IMR-90 (cell line): ENCODE measurements at regions not wholly inside any gene's neighbourhood (a gene's known extent, or its start where the extent isn't known, plus 50 kb on each side); places are given as distances from the start of the nearest gene placed in this dataset.

ENCODE experiments used
- ATAC-seq: fragments of 200-7000 bp; cut with Tn5 transposase; 2 replicates; pipeline ENCODE4 v1.9.1; 2020; ENCODE audit warnings: low read depth, mild to moderate bottlenecking, moderate library complexity
- BruUV-seq: library from RNA; stranded (reverse); fragments of 400-500 nt; replicated peaks from 2 replicates; lab custom pipeline; 2021; lab: Mats Ljungman, UMichigan
- CTCF ChIA-PET: fragments of 300-600 bp; formaldehyde crosslinking; extraction: SDS; loops from one replicate; lab custom pipeline; 2021; ENCODE audit warnings: antibody characterized with exemption; lab: Yijun Ruan, JAX
- POLR2A ChIA-PET: fragments of 300-600 bp; sonication (Branson Sonifier 250); formaldehyde crosslinking; loops from one replicate; lab custom pipeline; 2022; ENCODE audit warnings: antibody characterized with exemption; ENCODE audit not compliant: unreplicated experiment; lab: Charles Lee
- DNase-seq: peaks from one replicate; pipeline ENCODE4 v3.0.0; 2013
- H2AFZ ChIP-seq: replicated peaks from 2 replicates; pipeline ENCODE3; 2013; ENCODE audit warnings: low read length, mild to moderate bottlenecking; ENCODE audit not compliant: poor library complexity
- H2AK5ac ChIP-seq: 2 replicates; pipeline ENCODE4 v1.6.1; 2013; ENCODE audit warnings: low read depth, low read length, inconsistent platforms
- H2AK9ac ChIP-seq: replicated peaks from 2 replicates; pipeline ENCODE3; 2013; ENCODE audit warnings: mild to moderate bottlenecking, low read depth, low read length, moderate library complexity; ENCODE audit not compliant: poor library complexity
- H2BK120ac ChIP-seq: 2 replicates; pipeline ENCODE4 v1.6.1; 2013; ENCODE audit warnings: low read depth, low read length, inconsistent platforms
- H2BK15ac ChIP-seq: 3 replicates; pipeline ENCODE4 v1.6.1; 2013; ENCODE audit warnings: low read depth, low read length, inconsistent platforms
- H2BK20ac ChIP-seq: 2 replicates; pipeline ENCODE4 v1.6.1; 2013; ENCODE audit warnings: low read depth, mild to moderate bottlenecking, inconsistent platforms, low read length, moderate library complexity
- H2BK5ac ChIP-seq: 2 replicates; pipeline ENCODE4 v1.6.1; 2013; ENCODE audit warnings: mild to moderate bottlenecking, low read depth, low read length, inconsistent platforms; ENCODE audit not compliant: poor library complexity, severe bottlenecking
- H3K14ac ChIP-seq: replicated peaks from 2 replicates; pipeline ENCODE4 v1.6.1; 2013; ENCODE audit warnings: low read depth, low read length, inconsistent platforms
- H3K18ac ChIP-seq: 2 replicates; pipeline ENCODE4 v1.6.1; 2013; ENCODE audit warnings: low read depth, low read length, control low read depth
- H3K23ac ChIP-seq: 2 replicates; pipeline ENCODE4 v1.6.1; 2013; ENCODE audit warnings: low read depth, low read length, inconsistent platforms
- H3K27ac ChIP-seq: 2 replicates; pipeline ENCODE4 v1.5.1; 2013; ENCODE audit warnings: mild to moderate bottlenecking, control low read depth, low read length; ENCODE audit not compliant: insufficient read depth
- H3K27me3 ChIP-seq: 2 replicates; pipeline ENCODE4 v1.6.1; 2013; ENCODE audit warnings: low read length; ENCODE audit not compliant: control insufficient read depth, insufficient read depth
- H3K36me3 ChIP-seq: 2 replicates; pipeline ENCODE4 v1.6.1; 2013; ENCODE audit warnings: low read length, mixed read lengths; ENCODE audit not compliant: control insufficient read depth, insufficient read depth
- H3K4ac ChIP-seq: 2 replicates; pipeline ENCODE4 v1.6.1; 2013; ENCODE audit warnings: low read depth, low read length, inconsistent platforms
- H3K4me1 ChIP-seq: 2 replicates; pipeline ENCODE4 v1.6.1; 2013; ENCODE audit warnings: low read length, mixed read lengths; ENCODE audit not compliant: control insufficient read depth, insufficient read depth
- H3K4me2 ChIP-seq: 2 replicates; pipeline ENCODE4 v1.6.1; 2013; ENCODE audit warnings: low read depth, mild to moderate bottlenecking, control low read depth, low read length, moderate library complexity
- H3K4me3 ChIP-seq: 2 replicates; pipeline ENCODE4 v1.5.1; 2013; ENCODE audit warnings: low read depth, mild to moderate bottlenecking, control low read depth, low read length, moderate library complexity; ENCODE audit not compliant: insufficient read depth
- H3K56ac ChIP-seq: 2 replicates; pipeline ENCODE4 v1.6.1; 2013; ENCODE audit warnings: low read length, inconsistent platforms; ENCODE audit not compliant: insufficient read depth; ENCODE audit errors: extremely low read depth
- H3K79me1 ChIP-seq, 2 experiments: 2 replicates each; pipeline ENCODE4 v1.6.1; 2013; ENCODE audit warnings: low read length in 2 of 2, inconsistent platforms in 1 of 2, low read depth in 1 of 2
- H3K9ac ChIP-seq: 2 replicates; pipeline ENCODE4 v1.6.1; 2013; ENCODE audit warnings: low read depth, low read length, control low read depth
- H3K9me1 ChIP-seq: 2 replicates; pipeline ENCODE4 v1.6.1; 2013; ENCODE audit warnings: low read length, inconsistent platforms; ENCODE audit not compliant: insufficient read depth
- H3K9me3 ChIP-seq: 2 replicates; pipeline ENCODE4 v1.6.1; 2013; ENCODE audit warnings: low read length; ENCODE audit not compliant: control insufficient read depth, insufficient read depth
- H4K20me1 ChIP-seq: 2 replicates; pipeline ENCODE4 v1.6.1; 2013; ENCODE audit warnings: low read length, inconsistent platforms; ENCODE audit not compliant: insufficient read depth
- H4K5ac ChIP-seq: 2 replicates; pipeline ENCODE4 v1.6.1; 2013; ENCODE audit warnings: mild to moderate bottlenecking, low read depth, low read length, control low read depth
- H4K8ac ChIP-seq, 2 experiments: 2 replicates each; pipeline ENCODE4 v1.6.1; 2013; ENCODE audit warnings: low read depth in 2 of 2, low read length in 2 of 2, control low read depth in 1 of 2, inconsistent platforms in 1 of 2
- H4K91ac ChIP-seq: 2 replicates; pipeline ENCODE4 v1.6.1; 2013; ENCODE audit warnings: low read depth, low read length, inconsistent platforms; ENCODE audit not compliant: insufficient read depth
- CEBPB ChIP-seq: IDR thresholded peaks from 2 replicates; pipeline ENCODE4 v1.6.1; 2012; ENCODE audit warnings: low read depth, low read length, improper control_type of control experiment
- WGBS, 2 experiments: methylation state at CpG; one replicate each; pipeline versions ENCODE4 v1.1.5 to v1.1.7; 2013; ENCODE audit warnings: missing lambda C conversion rate in 2 of 2; ENCODE audit not compliant: insufficient read length in 1 of 2; ENCODE audit errors: extremely low coverage in 2 of 2; 5-methylcytosine and 5-hydroxymethylcytosine counted together
- dilution Hi-C: fragments of 300-500 bp; cut with HindIII; formaldehyde crosslinking; loops from one replicate; pipeline ENCODE4 v1.14.3; 2018; ENCODE audit warnings: low sequenced_read_pairs; ENCODE audit not compliant: unreplicated experiment
- in situ Hi-C: fragments of 300-500 bp; cut with MboI; formaldehyde crosslinking; loops from 3 replicates; pipeline ENCODE4 v1.14.3; 2019; ENCODE audit warnings: low sequenced_read_pairs, inconsistent platforms, mixed read lengths
- intact Hi-C: fragments of 100-400 bp; cut with micrococcal nuclease; formaldehyde crosslinking; loops from 2 replicates; pipeline ENCODE4 v1.10.0; 2022

- Histone ChIP-seq H3K23ac (no peak overlapping the region), H4K5ac (peak overlapping the region; percentile 83), H4K20me1 (no peaks in the 10 kb centered on the region), H2BK15ac (no peak overlapping the region), H3K4ac (peak overlapping the region; percentile 4; the same call in 1 of the 2 replicates), H2BK20ac (no peak overlapping the region; the same call in 1 of the 2 replicates), H3K9me1 (no peaks in the 10 kb centered on the region), H4K8ac (peak overlapping the region in 1 of 2 experiments; percentile 22; a peak in 1 of 4 replicates), H3K14ac (0 out of 2 replicates have a peak overlapping the region, but pooled peaks have one; percentile 12), H3K4me2 (peak overlapping the region; percentile 44; the same call in 1 of the 2 replicates), H3K27ac (no peak overlapping the region), H3K18ac (0 out of 2 replicates have a peak overlapping the region, but pooled peaks have one; percentile 23), H3K56ac (no peak overlapping the region), H3K27me3 (no peaks in the 10 kb centered on the region), H2AK5ac (no peak overlapping the region), H3K9ac (no peak overlapping the region), H4K91ac (peak overlapping the region; percentile 32; the same call in 1 of the 2 replicates), H3K4me3 (no peak overlapping the region), H2AFZ (no peak overlapping the region), H3K9me3 (no peaks in the 10 kb centered on the region), H3K79me1 (no peaks in the 10 kb centered on the region), H3K4me1 (peaks cover 4% of the 10 kb centered on the region; the same call in 1 of the 2 replicates), H3K36me3 (no peaks in the 10 kb centered on the region), H2BK5ac (no peak overlapping the region), H2BK120ac (0 out of 2 replicates have a peak overlapping the region, but pooled peaks have one; percentile 43), H2AK9ac (no peak overlapping the region)
- ATAC-seq = no peak
- dilution Hi-C loops (no loop called here), in situ Hi-C loops (no loop called here), intact Hi-C loops (no loop called here)
- WGBS, 2 experiments = no CpG with 5 or more reads among the region's 3 CpGs
- POLR2A ChIA-PET = no interaction called here
- BruUV-seq = no TSS peak
- no peak for TF ChIP-seq CEBPB
- no peak for DNase-seq
- CTCF ChIA-PET = no interaction called here
Measured at GRCh38 chr18:31233621-31234275, 71.1 kb upstream of the DSC1 start.
